IPS-20b (cell line): ENCODE measurements at regions not wholly inside any gene's neighbourhood (a gene's known extent, or its start where the extent isn't known, plus 50 kb on each side); places are given as distances from the start of the nearest gene placed in this dataset.
"Not testable (repeated sequence)": the region's sequence is repeated elsewhere in the genome, so short reads cannot be mapped to it uniquely, and the experiment has no call there.

ENCODE experiments used
- H3K27ac ChIP-seq: one replicate; pipeline ENCODE4 v1.5.1; 2013; ENCODE audit warnings: low read length
- H3K27me3 ChIP-seq: 2 replicates; pipeline ENCODE4 v1.6.1; 2013; ENCODE audit warnings: mild to moderate bottlenecking, low read length, inconsistent platforms; ENCODE audit not compliant: insufficient read depth
- H3K36me3 ChIP-seq: 2 replicates; pipeline ENCODE4 v1.6.1; 2013; ENCODE audit warnings: low read depth, mild to moderate bottlenecking, inconsistent platforms, low read length, moderate library complexity; ENCODE audit not compliant: insufficient read depth
- H3K4me1 ChIP-seq: 2 replicates; pipeline ENCODE4 v1.6.1; 2013; ENCODE audit warnings: mild to moderate bottlenecking, control low read depth, inconsistent platforms, low read length, moderate library complexity; ENCODE audit not compliant: insufficient read depth
- H3K4me3 ChIP-seq: 2 replicates; pipeline ENCODE4 v1.5.1; 2013; ENCODE audit warnings: mild to moderate bottlenecking, low read length, inconsistent platforms
- H3K9ac ChIP-seq: 2 replicates; pipeline ENCODE4 v1.6.1; 2013; ENCODE audit warnings: low read depth, mild to moderate bottlenecking, inconsistent platforms, low read length, moderate library complexity
- H3K9me3 ChIP-seq: 2 replicates; pipeline ENCODE4 v1.6.1; 2013; ENCODE audit warnings: mild to moderate bottlenecking, low read depth, low read length, inconsistent platforms; ENCODE audit not compliant: insufficient read depth

DNA sequence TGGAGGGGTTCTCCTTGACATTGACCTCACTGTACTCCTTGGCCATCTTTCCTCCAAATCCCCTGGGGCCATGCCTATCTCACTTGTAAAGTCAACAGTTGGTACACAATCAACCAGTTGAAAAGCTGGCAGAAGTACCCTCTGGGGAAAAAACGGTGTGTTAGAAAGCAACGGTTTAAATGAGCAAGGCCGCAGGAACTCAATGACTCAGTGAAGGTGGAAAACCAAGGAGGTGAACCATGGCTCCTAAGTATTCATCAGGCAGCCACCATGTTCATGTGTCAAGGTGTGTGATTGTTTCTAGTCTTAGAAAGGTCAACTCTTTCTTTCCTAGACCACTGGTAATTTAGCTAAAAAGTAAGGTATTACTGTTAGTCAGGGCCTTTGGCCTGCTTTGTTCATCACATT is 130.9 kb upstream of the SATB1 start:
- Histone ChIP-seq H3K9ac (no peak overlapping the region), H3K4me3 (no peak overlapping the region), H3K27ac (no peak overlapping the region), H3K36me3 (no peaks in the 10 kb centered on the region), H3K9me3 (no peaks in the 10 kb centered on the region), H3K27me3 (no peaks in the 10 kb centered on the region), H3K4me1 (no peaks in the 10 kb centered on the region)

DNA sequence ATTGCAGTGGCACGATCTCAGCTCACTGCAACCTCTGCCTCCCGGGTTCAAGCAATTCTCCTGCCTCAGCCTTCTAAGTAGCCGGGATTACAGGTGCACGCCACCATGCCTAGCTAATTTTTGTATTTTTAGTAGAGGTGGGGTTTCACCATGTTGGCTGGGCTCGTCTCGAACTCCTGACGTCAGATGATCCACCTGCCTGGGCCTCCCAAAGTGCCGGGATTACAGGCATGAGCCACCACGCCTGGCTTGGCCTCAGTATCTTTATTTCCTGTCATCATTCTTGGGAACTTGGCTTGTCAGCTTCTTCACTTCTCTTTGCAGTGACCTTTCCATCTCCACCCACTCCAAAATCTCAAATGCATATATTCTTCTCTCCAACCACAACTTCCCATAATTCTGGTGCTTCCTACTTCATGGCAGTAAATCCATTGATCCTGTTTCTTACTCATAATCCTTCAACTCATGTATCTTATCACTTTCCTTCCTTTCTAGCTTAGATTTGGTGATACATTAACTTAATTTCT is 127.5 kb upstream of the SATB1 start:
- not testable (repeated sequence) for H3K4me3 ChIP-seq, H3K27me3 ChIP-seq, H3K9me3 ChIP-seq, H3K9ac ChIP-seq, H3K27ac ChIP-seq, H3K4me1 ChIP-seq, H3K36me3 ChIP-seq

DNA sequence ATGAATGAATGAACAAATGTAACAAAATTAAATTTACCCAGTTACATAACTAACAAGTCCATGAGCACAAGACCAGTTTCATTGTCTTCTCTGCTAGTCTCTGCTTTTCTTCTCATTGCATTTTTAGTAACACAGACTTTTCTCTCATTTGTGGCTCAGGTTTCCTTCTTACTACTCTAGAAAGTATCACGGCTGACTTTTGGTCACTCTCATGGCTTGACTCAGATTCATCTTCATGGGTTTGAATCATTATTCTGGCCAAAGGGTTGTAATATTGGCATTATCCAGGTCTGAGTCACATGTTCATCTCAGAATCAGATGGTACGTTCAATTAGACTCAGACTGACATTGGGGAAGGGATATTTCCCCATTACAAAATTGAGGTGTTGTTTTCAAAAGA is 121.5 kb upstream of the SATB1 start:
- no peaks in the 10 kb centered on the region for H3K36me3 ChIP-seq
- H3K27ac ChIP-seq = no peak overlapping the region
- no peaks in the 10 kb centered on the region for H3K9me3 ChIP-seq
- no peak overlapping the region for H3K4me3 ChIP-seq
- no peaks in the 10 kb centered on the region for H3K4me1 ChIP-seq
- H3K9ac ChIP-seq = no peak overlapping the region
- H3K27me3 ChIP-seq = no peaks in the 10 kb centered on the region

DNA sequence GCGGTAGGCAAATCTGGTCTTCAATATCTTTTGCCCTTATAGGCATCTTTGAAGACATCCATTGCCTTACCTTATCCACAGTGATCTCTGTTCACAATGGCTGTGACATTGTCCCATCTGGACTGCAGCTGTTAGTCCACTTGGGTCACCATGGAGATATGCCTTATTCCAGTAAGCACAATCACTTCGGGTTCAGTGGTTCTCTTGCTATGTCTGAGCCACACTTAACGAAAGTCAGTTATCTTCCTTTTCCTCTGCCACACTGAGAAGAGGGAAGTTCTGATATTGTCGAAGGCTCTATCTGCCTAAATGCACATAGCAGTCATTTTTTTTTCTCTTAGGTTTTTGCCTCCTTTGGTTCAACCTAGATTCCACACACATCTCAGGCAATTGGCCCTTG is 119.0 kb upstream of the SATB1 start:
- Histone ChIP-seq H3K9ac (no peak overlapping the region), H3K9me3 (no peaks in the 10 kb centered on the region), H3K4me1 (no peaks in the 10 kb centered on the region), H3K27me3 (no peaks in the 10 kb centered on the region), H3K4me3 (no peak overlapping the region), H3K36me3 (no peaks in the 10 kb centered on the region), H3K27ac (no peak overlapping the region)

DNA sequence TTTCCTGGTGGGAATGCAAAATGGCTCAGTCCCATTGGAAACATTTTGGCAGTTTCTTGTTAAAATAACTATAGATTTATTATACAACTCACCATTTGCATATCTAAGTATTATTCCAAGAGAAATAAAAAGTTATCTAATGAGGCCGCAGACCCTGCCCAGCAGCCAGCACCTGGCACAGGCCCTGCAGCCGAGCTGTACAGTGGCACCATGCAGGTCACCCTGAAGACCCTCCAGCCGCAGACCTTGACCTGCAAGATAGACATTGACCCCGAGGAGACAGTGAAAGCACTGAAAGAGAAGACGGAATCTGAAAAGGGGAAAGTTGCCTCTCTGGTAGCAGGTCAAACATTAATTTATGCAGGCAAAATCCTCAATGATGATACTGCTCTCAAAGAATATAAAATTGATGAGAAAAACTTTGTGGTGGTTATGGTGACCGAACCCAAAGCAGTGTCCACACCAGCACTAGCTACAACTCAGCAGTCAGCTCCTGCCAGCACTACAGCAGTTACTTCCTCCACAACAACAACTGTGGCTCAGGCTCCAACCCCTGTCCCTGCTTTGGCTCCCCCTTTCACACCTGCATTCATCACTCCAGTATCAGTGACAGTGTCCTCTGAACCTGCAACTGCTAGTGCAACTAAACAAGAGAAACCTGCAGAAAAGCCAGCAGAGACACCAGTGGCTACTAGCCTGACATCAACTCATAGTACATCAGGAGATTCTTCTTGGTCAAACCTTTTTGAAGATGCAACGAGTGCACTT is 113.5 kb upstream of the SATB1 start:
- H3K9ac ChIP-seq = no peak overlapping the region
- H3K27me3 ChIP-seq = no peaks in the 10 kb centered on the region
- no peak overlapping the region for H3K4me3 ChIP-seq
- no peaks in the 10 kb centered on the region for H3K36me3 ChIP-seq
- H3K27ac ChIP-seq = no peak overlapping the region
- no peaks in the 10 kb centered on the region for H3K9me3 ChIP-seq
- H3K4me1 ChIP-seq = no peaks in the 10 kb centered on the region

DNA sequence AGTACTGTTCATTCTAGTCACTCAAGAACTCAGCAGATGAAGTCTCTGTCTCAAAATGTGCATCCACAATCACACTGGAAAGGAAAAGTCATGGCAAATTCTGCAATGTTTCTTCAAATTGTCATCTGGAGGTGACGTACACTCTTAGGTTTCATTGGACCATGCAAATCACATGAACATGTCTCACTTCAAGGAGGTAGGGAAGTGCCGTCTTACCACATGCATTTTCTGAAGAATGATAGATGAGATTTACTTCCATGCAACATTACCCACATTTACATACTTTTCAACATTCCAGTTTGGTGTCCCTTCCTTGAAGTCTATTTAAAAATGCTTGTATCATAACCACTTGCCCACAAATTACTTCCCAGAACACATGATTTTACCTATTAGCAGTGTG is 107.9 kb upstream of the SATB1 start:
- no peak overlapping the region for H3K4me3 ChIP-seq
- no peaks in the 10 kb centered on the region for H3K4me1 ChIP-seq
- H3K9ac ChIP-seq = no peak overlapping the region
- H3K27ac ChIP-seq = no peak overlapping the region
- H3K27me3 ChIP-seq = no peaks in the 10 kb centered on the region
- no peaks in the 10 kb centered on the region for H3K9me3 ChIP-seq
- no peaks in the 10 kb centered on the region for H3K36me3 ChIP-seq

DNA sequence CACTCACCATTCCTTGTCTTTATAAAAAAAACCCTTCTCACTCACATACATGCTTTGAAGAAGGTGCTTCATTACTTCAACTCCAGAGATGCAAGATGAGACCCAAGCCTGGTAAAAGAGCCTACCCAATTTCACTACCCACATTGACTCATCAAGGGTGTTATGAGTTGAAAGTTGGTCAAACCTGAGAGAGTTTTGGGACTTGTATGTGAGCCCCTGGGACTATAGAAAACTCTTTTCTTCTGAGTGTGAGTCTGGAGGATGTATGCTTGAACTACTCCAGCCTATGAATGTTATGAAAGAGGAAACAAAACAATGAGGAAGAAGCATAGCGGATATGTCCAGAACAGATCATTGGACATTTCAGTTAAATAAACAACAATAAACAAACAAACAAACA is 106.5 kb upstream of the SATB1 start:
- Histone ChIP-seq H3K9me3 (no peaks in the 10 kb centered on the region), H3K27me3 (no peaks in the 10 kb centered on the region), H3K36me3 (no peaks in the 10 kb centered on the region), H3K4me3 (no peak overlapping the region), H3K4me1 (no peaks in the 10 kb centered on the region), H3K27ac (no peak overlapping the region), H3K9ac (no peak overlapping the region)

DNA sequence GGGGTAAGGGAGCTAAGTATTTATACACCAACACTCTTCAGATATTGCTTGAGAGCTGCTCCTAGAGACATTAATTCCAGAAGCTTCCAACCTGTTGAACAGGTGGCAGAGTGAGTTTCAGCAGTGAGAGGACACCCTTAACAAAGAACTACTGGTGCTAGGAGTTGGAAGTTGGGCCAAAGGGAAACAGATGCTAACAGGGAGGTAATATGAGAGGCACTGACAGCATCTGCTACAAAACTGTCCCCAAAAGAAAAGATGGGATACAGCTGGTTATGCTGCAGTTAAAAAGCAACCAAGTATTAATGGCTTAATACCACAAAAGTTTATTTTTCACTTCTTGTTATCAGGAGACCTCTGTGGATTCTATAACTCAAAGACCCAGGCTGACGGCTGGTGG is 104.5 kb upstream of the SATB1 start:
- Histone ChIP-seq H3K4me3 (no peak overlapping the region), H3K9me3 (no peaks in the 10 kb centered on the region), H3K27ac (no peak overlapping the region), H3K4me1 (no peaks in the 10 kb centered on the region), H3K9ac (no peak overlapping the region), H3K27me3 (no peaks in the 10 kb centered on the region), H3K36me3 (no peaks in the 10 kb centered on the region)

DNA sequence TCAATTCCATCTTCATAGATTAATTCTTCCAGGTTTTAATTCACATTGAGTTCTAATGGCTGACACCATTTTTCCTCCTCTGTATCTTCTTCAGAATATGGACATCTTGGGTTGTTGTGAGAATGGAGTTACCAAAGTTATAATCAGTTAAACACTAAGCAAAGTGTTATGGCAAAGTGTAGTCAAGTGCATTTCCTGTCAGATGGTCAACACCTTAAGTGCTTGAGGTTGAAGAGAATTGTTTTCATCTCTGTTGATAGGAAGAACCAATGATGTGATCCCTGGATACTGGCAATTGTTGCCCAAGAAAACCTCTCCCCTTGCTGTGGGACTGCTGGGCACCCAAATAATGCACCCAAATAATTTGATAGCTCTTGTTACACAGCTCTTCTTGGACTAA is 102.6 kb upstream of the SATB1 start:
- H3K4me3 ChIP-seq = no peak overlapping the region

DNA sequence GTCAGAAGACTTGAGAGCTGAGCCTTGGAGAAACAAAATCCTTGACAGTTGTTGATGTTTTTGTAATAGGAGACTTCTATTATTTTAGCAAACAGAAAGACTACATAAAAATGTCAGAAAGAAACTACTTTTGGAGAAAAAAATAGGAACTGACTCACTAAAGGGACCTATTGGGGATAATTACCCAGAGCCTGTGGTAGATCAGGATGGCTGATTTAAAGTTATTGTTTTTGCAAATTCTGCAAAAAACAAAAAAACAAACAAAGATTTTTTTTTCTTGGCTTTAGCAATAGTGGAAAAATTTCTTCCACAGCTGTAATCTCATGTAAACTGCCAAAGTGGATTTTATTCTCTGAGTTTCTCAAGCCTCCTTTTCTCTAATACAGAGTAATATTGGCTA is 101.5 kb upstream of the SATB1 start:
- Histone ChIP-seq H3K27me3 (no peaks in the 10 kb centered on the region), H3K27ac (no peak overlapping the region), H3K9ac (no peak overlapping the region), H3K36me3 (no peaks in the 10 kb centered on the region), H3K9me3 (no peaks in the 10 kb centered on the region), H3K4me3 (no peak overlapping the region), H3K4me1 (no peaks in the 10 kb centered on the region)

More for the DNA sequence above, 102.6 kb upstream of the SATB1 start:
- no peaks in the 10 kb centered on the region for H3K9me3 ChIP-seq
- H3K27ac ChIP-seq = no peak overlapping the region
- H3K9ac ChIP-seq = no peak overlapping the region
- no peaks in the 10 kb centered on the region for H3K27me3 ChIP-seq
- no peaks in the 10 kb centered on the region for H3K4me1 ChIP-seq
- H3K36me3 ChIP-seq = no peaks in the 10 kb centered on the region

DNA sequence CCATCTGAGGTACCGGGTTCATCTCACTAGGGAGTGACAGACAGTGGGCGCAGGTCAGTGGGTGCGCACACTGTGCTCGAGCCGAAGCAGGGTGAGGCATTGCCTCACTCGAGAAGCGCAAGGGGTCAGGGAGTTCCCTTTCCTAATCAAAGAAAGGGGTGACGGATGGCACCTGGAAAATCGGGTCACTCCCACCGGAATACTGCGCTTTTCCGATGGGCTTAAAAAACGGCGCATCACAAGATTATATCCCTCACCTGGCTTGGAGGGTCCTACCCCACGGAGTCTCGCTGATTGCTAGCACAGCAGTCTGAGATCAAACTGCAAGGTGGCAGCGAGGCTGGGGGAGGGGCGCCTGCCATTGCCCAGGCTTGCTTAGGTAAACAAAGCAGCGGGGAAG is 91.0 kb upstream of the SATB1 start:
- peak overlapping the region; percentile 38 for H3K4me3 ChIP-seq
- H3K27ac ChIP-seq, H3K36me3 ChIP-seq, H3K27me3 ChIP-seq, H3K9ac ChIP-seq, H3K4me1 ChIP-seq, H3K9me3 ChIP-seq: not testable (repeated sequence)

DNA sequence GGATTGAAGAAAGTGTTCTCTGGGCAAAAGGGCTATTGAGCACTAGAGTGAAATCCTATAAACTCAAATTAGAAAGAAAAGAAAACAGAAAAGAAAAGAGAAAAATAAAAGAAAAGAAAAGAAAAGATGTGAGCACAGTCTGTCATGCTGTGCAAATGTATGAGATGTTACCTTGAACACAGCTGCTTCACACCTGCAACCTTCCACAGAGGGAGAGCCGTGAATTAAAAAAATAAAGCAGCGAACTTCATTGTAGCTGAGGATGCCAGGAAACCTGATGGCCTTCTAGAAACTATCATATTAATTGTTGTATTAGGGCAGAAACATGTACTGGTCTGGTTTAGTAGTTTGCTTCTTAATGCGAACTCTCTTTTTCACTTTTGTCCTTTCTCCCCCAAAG is 88.0 kb upstream of the SATB1 start:
- Histone ChIP-seq H3K36me3 (no peaks in the 10 kb centered on the region), H3K4me1 (no peaks in the 10 kb centered on the region), H3K9me3 (no peaks in the 10 kb centered on the region), H3K27me3 (no peaks in the 10 kb centered on the region), H3K27ac (no peak overlapping the region), H3K9ac (no peak overlapping the region), H3K4me3 (no peak overlapping the region)
